Ishikawa (cell line): ENCODE measurements at regions not wholly inside any gene's neighbourhood (a gene's known extent, or its start where the extent isn't known, plus 50 kb on each side); places are given as distances from the start of the nearest gene placed in this dataset.

Experiments used
- CREB1 ChIP-seq: IDR thresholded peaks from 2 replicates; pipeline ENCODE4 v1.6.1; 2012; ENCODE audit warnings: low read depth
- EGR1 ChIP-seq: IDR thresholded peaks from 2 replicates; pipeline ENCODE4 v1.6.1; 2012
- EP300 ChIP-seq: IDR thresholded peaks from 2 replicates; pipeline ENCODE4 v1.6.1; 2012; ENCODE audit warnings: borderline replicate concordance
- FOXM1 ChIP-seq: IDR thresholded peaks from 2 replicates; pipeline ENCODE4 v1.6.1; 2012; ENCODE audit warnings: low read depth, borderline replicate concordance
- RAD21 ChIP-seq: IDR thresholded peaks from 2 replicates; pipeline ENCODE4 v1.6.1; 2012; ENCODE audit warnings: low read depth
- TAF1 ChIP-seq: IDR thresholded peaks from 2 replicates; pipeline ENCODE4 v1.6.1; 2012; ENCODE audit warnings: low read depth, mild to moderate bottlenecking
- TCF12 ChIP-seq: IDR thresholded peaks from 2 replicates; pipeline ENCODE4 v1.6.1; 2012; ENCODE audit warnings: low read depth
- ZBTB7A ChIP-seq: IDR thresholded peaks from 2 replicates; pipeline ENCODE4 v1.6.1; 2012; ENCODE audit warnings: low read depth
- TF ChIP-seq, protein P1 (sequence below): IDR thresholded peaks from 2 replicates; pipeline ENCODE4 v1.6.1; 2012
- TF ChIP-seq, protein P2 (sequence below): IDR thresholded peaks from 2 replicates; pipeline ENCODE4 v1.6.1; 2012; ENCODE audit warnings: low read depth, mild to moderate bottlenecking

DNA sequence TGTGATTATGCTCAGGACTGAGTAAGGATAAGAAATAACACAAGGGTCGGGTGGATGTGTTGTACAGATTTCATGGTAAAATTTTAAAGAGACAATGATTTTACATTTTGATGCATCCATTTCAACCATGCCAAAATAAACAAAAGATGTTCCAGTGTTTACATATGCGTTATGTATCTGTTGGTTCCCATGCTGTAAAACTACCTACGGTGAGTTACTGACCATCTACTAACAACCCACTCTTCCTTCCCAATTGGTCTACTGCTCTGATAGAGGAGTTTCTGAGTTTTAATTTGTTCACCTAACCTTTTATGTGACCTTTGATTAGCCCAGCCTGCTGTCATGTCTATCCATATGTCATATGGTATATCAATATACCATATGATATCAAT is 1697.1 kb downstream of the MAT2B start:
- no peak for TF ChIP-seq CREB1
- TF ChIP-seq, protein P1, sequence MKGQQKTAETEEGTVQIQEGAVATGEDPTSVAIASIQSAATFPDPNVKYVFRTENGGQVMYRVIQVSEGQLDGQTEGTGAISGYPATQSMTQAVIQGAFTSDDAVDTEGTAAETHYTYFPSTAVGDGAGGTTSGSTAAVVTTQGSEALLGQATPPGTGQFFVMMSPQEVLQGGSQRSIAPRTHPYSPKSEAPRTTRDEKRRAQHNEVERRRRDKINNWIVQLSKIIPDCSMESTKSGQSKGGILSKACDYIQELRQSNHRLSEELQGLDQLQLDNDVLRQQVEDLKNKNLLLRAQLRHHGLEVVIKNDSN, result no peak
- TF ChIP-seq RAD21, result no peak
- no peak for TF ChIP-seq TCF12
- no peak for TF ChIP-seq FOXM1
- TF ChIP-seq EP300, result no peak
- TF ChIP-seq, protein P2, sequence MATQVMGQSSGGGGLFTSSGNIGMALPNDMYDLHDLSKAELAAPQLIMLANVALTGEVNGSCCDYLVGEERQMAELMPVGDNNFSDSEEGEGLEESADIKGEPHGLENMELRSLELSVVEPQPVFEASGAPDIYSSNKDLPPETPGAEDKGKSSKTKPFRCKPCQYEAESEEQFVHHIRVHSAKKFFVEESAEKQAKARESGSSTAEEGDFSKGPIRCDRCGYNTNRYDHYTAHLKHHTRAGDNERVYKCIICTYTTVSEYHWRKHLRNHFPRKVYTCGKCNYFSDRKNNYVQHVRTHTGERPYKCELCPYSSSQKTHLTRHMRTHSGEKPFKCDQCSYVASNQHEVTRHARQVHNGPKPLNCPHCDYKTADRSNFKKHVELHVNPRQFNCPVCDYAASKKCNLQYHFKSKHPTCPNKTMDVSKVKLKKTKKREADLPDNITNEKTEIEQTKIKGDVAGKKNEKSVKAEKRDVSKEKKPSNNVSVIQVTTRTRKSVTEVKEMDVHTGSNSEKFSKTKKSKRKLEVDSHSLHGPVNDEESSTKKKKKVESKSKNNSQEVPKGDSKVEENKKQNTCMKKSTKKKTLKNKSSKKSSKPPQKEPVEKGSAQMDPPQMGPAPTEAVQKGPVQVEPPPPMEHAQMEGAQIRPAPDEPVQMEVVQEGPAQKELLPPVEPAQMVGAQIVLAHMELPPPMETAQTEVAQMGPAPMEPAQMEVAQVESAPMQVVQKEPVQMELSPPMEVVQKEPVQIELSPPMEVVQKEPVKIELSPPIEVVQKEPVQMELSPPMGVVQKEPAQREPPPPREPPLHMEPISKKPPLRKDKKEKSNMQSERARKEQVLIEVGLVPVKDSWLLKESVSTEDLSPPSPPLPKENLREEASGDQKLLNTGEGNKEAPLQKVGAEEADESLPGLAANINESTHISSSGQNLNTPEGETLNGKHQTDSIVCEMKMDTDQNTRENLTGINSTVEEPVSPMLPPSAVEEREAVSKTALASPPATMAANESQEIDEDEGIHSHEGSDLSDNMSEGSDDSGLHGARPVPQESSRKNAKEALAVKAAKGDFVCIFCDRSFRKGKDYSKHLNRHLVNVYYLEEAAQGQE, result no peak
- no peak for TF ChIP-seq ZBTB7A
- TF ChIP-seq EGR1, result no peak
- TF ChIP-seq TAF1, result no peak
